ENCODE measurements at regions not wholly inside any gene's neighbourhood (a gene's known extent, or its start where the extent isn't known, plus 50 kb on each side); places are given as distances from the start of the nearest gene placed in this dataset.

- TF ChIP-seq CTCF (IDR thresholded peaks at IDR 0.05; ENCODE audit: poor library complexity) (no peak), EZH2 (IDR thresholded peaks at IDR 0.05; ENCODE audit: borderline replicate concordance) (no peak), EZH2phosphoT487 (IDR thresholded peaks at IDR 0.05; ENCODE audit: low read depth, severe bottlenecking, unreplicated experiment) (no peak)
These were observed 91.7 kb upstream of the MYL2 start for GRCh38 chr12:111011999-111012600.

All from hepatocyte (in vitro differentiated cells).